HFFc6 (cell line): ENCODE measurements at regions not wholly inside any gene's neighbourhood (a gene's known extent, or its start where the extent isn't known, plus 50 kb on each side); places are given as distances from the start of the nearest gene placed in this dataset.

Source experiments
- DNase-seq: peaks from one replicate; pipeline ENCODE4 v3.0.0-alpha.2; 2018
- H3K27ac Mint-ChIP-seq: 2 replicates; pipeline ENCODE4 v1.8.0; 2020; ENCODE audit warnings: mild to moderate bottlenecking, mixed read lengths
- H3K27me3 Mint-ChIP-seq: 2 replicates; pipeline ENCODE4 v1.8.0; 2021; ENCODE audit warnings: mild to moderate bottlenecking, moderate library complexity, mixed read lengths; ENCODE audit not compliant: insufficient read depth
- H3K36me3 Mint-ChIP-seq: 2 replicates; pipeline ENCODE4 v1.8.0; 2021; ENCODE audit warnings: low read depth, mixed read lengths
- H3K4me1 Mint-ChIP-seq: 2 replicates; pipeline ENCODE4 v1.8.0; 2020; ENCODE audit warnings: low read depth, mixed read lengths
- H3K4me3 Mint-ChIP-seq: 2 replicates; pipeline ENCODE4 v1.8.0; 2020; ENCODE audit warnings: mild to moderate bottlenecking, moderate library complexity, mixed read lengths
- H3K9me3 Mint-ChIP-seq: 2 replicates; pipeline ENCODE4 v1.8.0; 2020; ENCODE audit warnings: mild to moderate bottlenecking, mixed read lengths
- CTCF ChIP-seq: fragments of 200-600 bp; sonication (generic); IDR thresholded peaks from 2 replicates; pipeline ENCODE4 v1.5.0; 2021; ENCODE audit warnings: antibody characterized with exemption, mild to moderate bottlenecking

GRCh38 chr2:221134718-221135117, 437.4 kb downstream of the EPHA4 start:
- Mint-ChIP-seq H3K9me3 (no peaks in the 10 kb centered on the region), H3K36me3 (no peaks in the 10 kb centered on the region), H3K4me1 (no peaks in the 10 kb centered on the region), H3K4me3 (no peak overlapping the region), H3K27ac (no peak overlapping the region), H3K27me3 (no peaks in the 10 kb centered on the region; the same call in 1 of the 2 replicates)
- no peak for DNase-seq
- TF ChIP-seq CTCF = no peak

GRCh38 chr2:221135699-221136098, 436.4 kb downstream of the EPHA4 start:
- Mint-ChIP-seq H3K4me3 (no peak overlapping the region), H3K27me3 (no peaks in the 10 kb centered on the region; the same call in 1 of the 2 replicates), H3K9me3 (no peaks in the 10 kb centered on the region; the same call in 1 of the 2 replicates), H3K27ac (no peak overlapping the region), H3K4me1 (no peaks in the 10 kb centered on the region), H3K36me3 (no peaks in the 10 kb centered on the region)
- DNase-seq = no peak
- no peak for TF ChIP-seq CTCF

GRCh38 chr2:221137385-221137784, 434.7 kb downstream of the EPHA4 start:
- H3K9me3 Mint-ChIP-seq = peaks cover 5% of the 10 kb centered on the region; the same call in 1 of the 2 replicates
- no peaks in the 10 kb centered on the region; the same call in 1 of the 2 replicates for H3K27me3 Mint-ChIP-seq
- TF ChIP-seq CTCF = no peak

GRCh38 chr2:221142341-221142740, 429.8 kb downstream of the EPHA4 start:
- TF ChIP-seq CTCF = no peak
- H3K27ac Mint-ChIP-seq = no peak overlapping the region
- H3K27me3 Mint-ChIP-seq = no peaks in the 10 kb centered on the region
- H3K4me3 Mint-ChIP-seq = no peak overlapping the region
- DNase-seq = no peak
- H3K4me1 Mint-ChIP-seq = no peaks in the 10 kb centered on the region
- H3K36me3 Mint-ChIP-seq = no peaks in the 10 kb centered on the region
- peaks cover 16% of the 10 kb centered on the region for H3K9me3 Mint-ChIP-seq

More at GRCh38 chr2:221137385-221137784, 434.7 kb downstream of the EPHA4 start:
- Mint-ChIP-seq H3K4me1 (no peaks in the 10 kb centered on the region), H3K27ac (no peak overlapping the region), H3K4me3 (no peak overlapping the region), H3K36me3 (no peaks in the 10 kb centered on the region)
- DNase-seq = no peak

GRCh38 chr2:221143231-221143630, 428.9 kb downstream of the EPHA4 start:
- Mint-ChIP-seq H3K4me3 (no peak overlapping the region), H3K36me3 (no peaks in the 10 kb centered on the region), H3K4me1 (no peaks in the 10 kb centered on the region), H3K27ac (no peak overlapping the region), H3K27me3 (no peaks in the 10 kb centered on the region), H3K9me3 (peaks cover 16% of the 10 kb centered on the region)
- DNase-seq = no peak
- TF ChIP-seq CTCF = no peak

- H3K9me3 Mint-ChIP-seq = peaks cover 16% of the 10 kb centered on the region
- H3K36me3 Mint-ChIP-seq = no peaks in the 10 kb centered on the region
- no peak overlapping the region for H3K27ac Mint-ChIP-seq
- TF ChIP-seq CTCF = no peak
- H3K4me3 Mint-ChIP-seq = no peak overlapping the region
- no peaks in the 10 kb centered on the region for H3K27me3 Mint-ChIP-seq
- no peak for DNase-seq
- no peaks in the 10 kb centered on the region for H3K4me1 Mint-ChIP-seq
These were observed 427.2 kb downstream of the EPHA4 start for GRCh38 chr2:221144909-221145308.
